K562 (cell line): ENCODE measurements at regions not wholly inside any gene's neighbourhood (a gene's known extent, or its start where the extent isn't known, plus 50 kb on each side); places are given as distances from the start of the nearest gene placed in this dataset.

Experiments
- EHMT2 ChIP-seq: fragments of 450-650 bp; IDR thresholded peaks from 2 replicates; pipeline ENCODE4 v1.6.1; 2018; ENCODE audit warnings: antibody characterized with exemption
- FOS ChIP-seq: IDR thresholded peaks from 3 replicates; pipeline ENCODE4 v1.6.1; 2011; ENCODE audit not compliant: insufficient read length; ENCODE audit errors: extremely low read depth
- GABPB1 ChIP-seq: sonication (generic); formaldehyde crosslinking; IDR thresholded peaks from 2 replicates; pipeline ENCODE4 v1.8.0; 2022; ENCODE audit warnings: mild to moderate bottlenecking, missing genetic modification reagents
- KLF1 ChIP-seq: fragments of 450-650 bp; IDR thresholded peaks from 2 replicates; pipeline ENCODE4 v1.6.1; 2016; ENCODE audit warnings: missing genetic modification characterization, missing compliant biosample characterization
- KLF6 ChIP-seq: fragments of 250-450 bp; sonication (Bioruptor Pico); IDR thresholded peaks from 2 replicates; pipeline ENCODE4 v1.4.0; 2020; ENCODE audit warnings: mild to moderate bottlenecking, moderate library complexity, borderline replicate concordance
- PRMT5 ChIP-seq: sonication (generic); formaldehyde crosslinking; IDR thresholded peaks from 2 replicates; pipeline ENCODE4 v1.5.0; 2020; ENCODE audit warnings: missing genetic modification reagents
- RAD51 ChIP-seq: fragments of 450-650 bp; IDR thresholded peaks from 2 replicates; pipeline ENCODE4 v1.7.1; 2016; ENCODE audit warnings: low read depth, mild to moderate bottlenecking, borderline replicate concordance
- U2AF2 ChIP-seq: fragments of 200-400 bp; formaldehyde crosslinking; optimal IDR thresholded peaks from 2 replicates; pipeline ENCODE3; 2017; ENCODE audit warnings: low read depth, mild to moderate bottlenecking, low read length
- ZNF551 ChIP-seq: fragments of 250-450 bp; sonication (Bioruptor Pico); IDR thresholded peaks from 2 replicates; pipeline ENCODE4 v1.5.0; 2021; ENCODE audit warnings: mild to moderate bottlenecking, moderate library complexity

- TF ChIP-seq KLF6 (no peak), RAD51 (no peak), EHMT2 (no peak), FOS (no peak), KLF1 (tag) (no peak), U2AF2 (no peak), ZNF551 (CRISPR knock-in tag) (no peak), GABPB1 (CRISPR knock-in tag) (no peak), PRMT5 (CRISPR knock-in tag) (no peak)
Measured at GRCh38 chr7:8357536-8357935, 75.9 kb upstream of the NXPH1 start.
